IMR-90 (cell line): ENCODE measurements at regions not wholly inside any gene's neighbourhood (a gene's known extent, or its start where the extent isn't known, plus 50 kb on each side); places are given as distances from the start of the nearest gene placed in this dataset.

ENCODE experiments used
- ATAC-seq: fragments of 200-7000 bp; cut with Tn5 transposase; 2 replicates; pipeline ENCODE4 v1.9.1; 2020; ENCODE audit warnings: low read depth, mild to moderate bottlenecking, moderate library complexity
- BruUV-seq: library from RNA; stranded (reverse); fragments of 400-500 nt; replicated peaks from 2 replicates; lab custom pipeline; 2021; lab: Mats Ljungman, UMichigan
- CTCF ChIA-PET: fragments of 300-600 bp; formaldehyde crosslinking; extraction: SDS; loops from one replicate; lab custom pipeline; 2021; ENCODE audit warnings: antibody characterized with exemption; lab: Yijun Ruan, JAX
- POLR2A ChIA-PET: fragments of 300-600 bp; sonication (Branson Sonifier 250); formaldehyde crosslinking; loops from one replicate; lab custom pipeline; 2022; ENCODE audit warnings: antibody characterized with exemption; ENCODE audit not compliant: unreplicated experiment; lab: Charles Lee
- DNase-seq: peaks from one replicate; pipeline ENCODE4 v3.0.0; 2013
- H2AFZ ChIP-seq: replicated peaks from 2 replicates; pipeline ENCODE3; 2013; ENCODE audit warnings: low read length, mild to moderate bottlenecking; ENCODE audit not compliant: poor library complexity
- H2AK5ac ChIP-seq: 2 replicates; pipeline ENCODE4 v1.6.1; 2013; ENCODE audit warnings: low read depth, low read length, inconsistent platforms
- H2AK9ac ChIP-seq: replicated peaks from 2 replicates; pipeline ENCODE3; 2013; ENCODE audit warnings: mild to moderate bottlenecking, low read depth, low read length, moderate library complexity; ENCODE audit not compliant: poor library complexity
- H2BK120ac ChIP-seq: 2 replicates; pipeline ENCODE4 v1.6.1; 2013; ENCODE audit warnings: low read depth, low read length, inconsistent platforms
- H2BK15ac ChIP-seq: 3 replicates; pipeline ENCODE4 v1.6.1; 2013; ENCODE audit warnings: low read depth, low read length, inconsistent platforms
- H2BK20ac ChIP-seq: 2 replicates; pipeline ENCODE4 v1.6.1; 2013; ENCODE audit warnings: low read depth, mild to moderate bottlenecking, inconsistent platforms, low read length, moderate library complexity
- H2BK5ac ChIP-seq: 2 replicates; pipeline ENCODE4 v1.6.1; 2013; ENCODE audit warnings: mild to moderate bottlenecking, low read depth, low read length, inconsistent platforms; ENCODE audit not compliant: poor library complexity, severe bottlenecking
- H3K14ac ChIP-seq: replicated peaks from 2 replicates; pipeline ENCODE4 v1.6.1; 2013; ENCODE audit warnings: low read depth, low read length, inconsistent platforms
- H3K18ac ChIP-seq: 2 replicates; pipeline ENCODE4 v1.6.1; 2013; ENCODE audit warnings: low read depth, low read length, control low read depth
- H3K23ac ChIP-seq: 2 replicates; pipeline ENCODE4 v1.6.1; 2013; ENCODE audit warnings: low read depth, low read length, inconsistent platforms
- H3K27ac ChIP-seq: 2 replicates; pipeline ENCODE4 v1.5.1; 2013; ENCODE audit warnings: mild to moderate bottlenecking, control low read depth, low read length; ENCODE audit not compliant: insufficient read depth
- H3K27me3 ChIP-seq: 2 replicates; pipeline ENCODE4 v1.6.1; 2013; ENCODE audit warnings: low read length; ENCODE audit not compliant: control insufficient read depth, insufficient read depth
- H3K36me3 ChIP-seq: 2 replicates; pipeline ENCODE4 v1.6.1; 2013; ENCODE audit warnings: low read length, mixed read lengths; ENCODE audit not compliant: control insufficient read depth, insufficient read depth
- H3K4ac ChIP-seq: 2 replicates; pipeline ENCODE4 v1.6.1; 2013; ENCODE audit warnings: low read depth, low read length, inconsistent platforms
- H3K4me1 ChIP-seq: 2 replicates; pipeline ENCODE4 v1.6.1; 2013; ENCODE audit warnings: low read length, mixed read lengths; ENCODE audit not compliant: control insufficient read depth, insufficient read depth
- H3K4me2 ChIP-seq: 2 replicates; pipeline ENCODE4 v1.6.1; 2013; ENCODE audit warnings: low read depth, mild to moderate bottlenecking, control low read depth, low read length, moderate library complexity
- H3K4me3 ChIP-seq: 2 replicates; pipeline ENCODE4 v1.5.1; 2013; ENCODE audit warnings: low read depth, mild to moderate bottlenecking, control low read depth, low read length, moderate library complexity; ENCODE audit not compliant: insufficient read depth
- H3K56ac ChIP-seq: 2 replicates; pipeline ENCODE4 v1.6.1; 2013; ENCODE audit warnings: low read length, inconsistent platforms; ENCODE audit not compliant: insufficient read depth; ENCODE audit errors: extremely low read depth
- H3K79me1 ChIP-seq, 2 experiments: 2 replicates each; pipeline ENCODE4 v1.6.1; 2013; ENCODE audit warnings: low read length in 2 of 2, inconsistent platforms in 1 of 2, low read depth in 1 of 2
- H3K9ac ChIP-seq: 2 replicates; pipeline ENCODE4 v1.6.1; 2013; ENCODE audit warnings: low read depth, low read length, control low read depth
- H3K9me1 ChIP-seq: 2 replicates; pipeline ENCODE4 v1.6.1; 2013; ENCODE audit warnings: low read length, inconsistent platforms; ENCODE audit not compliant: insufficient read depth
- H3K9me3 ChIP-seq: 2 replicates; pipeline ENCODE4 v1.6.1; 2013; ENCODE audit warnings: low read length; ENCODE audit not compliant: control insufficient read depth, insufficient read depth
- H4K20me1 ChIP-seq: 2 replicates; pipeline ENCODE4 v1.6.1; 2013; ENCODE audit warnings: low read length, inconsistent platforms; ENCODE audit not compliant: insufficient read depth
- H4K5ac ChIP-seq: 2 replicates; pipeline ENCODE4 v1.6.1; 2013; ENCODE audit warnings: mild to moderate bottlenecking, low read depth, low read length, control low read depth
- H4K8ac ChIP-seq, 2 experiments: 2 replicates each; pipeline ENCODE4 v1.6.1; 2013; ENCODE audit warnings: low read depth in 2 of 2, low read length in 2 of 2, control low read depth in 1 of 2, inconsistent platforms in 1 of 2
- H4K91ac ChIP-seq: 2 replicates; pipeline ENCODE4 v1.6.1; 2013; ENCODE audit warnings: low read depth, low read length, inconsistent platforms; ENCODE audit not compliant: insufficient read depth
- ELK1 ChIP-seq: fragments of 150-350 bp; IDR thresholded peaks from 2 replicates; pipeline ENCODE4 v1.6.1; 2016; ENCODE audit warnings: low read depth, mild to moderate bottlenecking, low read length, moderate library complexity, borderline replicate concordance
- FOS ChIP-seq: fragments of 150-350 bp; IDR thresholded peaks from 2 replicates; pipeline ENCODE4 v1.6.1; 2016; ENCODE audit warnings: low read depth, low read length
- MAFK ChIP-seq: IDR thresholded peaks from 2 replicates; pipeline ENCODE4 v1.6.1; 2012; ENCODE audit warnings: low read depth, low read length, improper control_type of control experiment
- RAD21 ChIP-seq: IDR thresholded peaks from 2 replicates; pipeline ENCODE4 v1.6.1; 2012; ENCODE audit warnings: low read length, improper control_type of control experiment
- USF2 ChIP-seq: fragments of 150-350 bp; IDR thresholded peaks from 2 replicates; pipeline ENCODE4 v1.6.1; 2017; ENCODE audit warnings: mild to moderate bottlenecking, antibody characterized with exemption, low read length, low read depth
- WGBS, 2 experiments: methylation state at CpG; one replicate each; pipeline versions ENCODE4 v1.1.5 to v1.1.7; 2013; ENCODE audit warnings: missing lambda C conversion rate in 2 of 2; ENCODE audit not compliant: insufficient read length in 1 of 2; ENCODE audit errors: extremely low coverage in 2 of 2; 5-methylcytosine and 5-hydroxymethylcytosine counted together
- dilution Hi-C: fragments of 300-500 bp; cut with HindIII; formaldehyde crosslinking; loops from one replicate; pipeline ENCODE4 v1.14.3; 2018; ENCODE audit warnings: low sequenced_read_pairs; ENCODE audit not compliant: unreplicated experiment
- in situ Hi-C: fragments of 300-500 bp; cut with MboI; formaldehyde crosslinking; loops from 3 replicates; pipeline ENCODE4 v1.14.3; 2019; ENCODE audit warnings: low sequenced_read_pairs, inconsistent platforms, mixed read lengths
- intact Hi-C: fragments of 100-400 bp; cut with micrococcal nuclease; formaldehyde crosslinking; loops from 2 replicates; pipeline ENCODE4 v1.10.0; 2022

- no peak for TF ChIP-seq RAD21
- no peak for TF ChIP-seq ELK1
- TF ChIP-seq USF2 = no peak
- TF ChIP-seq FOS = no peak
- no peak for TF ChIP-seq MAFK
- Histone ChIP-seq H3K9me3 (no peaks in the 10 kb centered on the region), H3K4me2 (no peak overlapping the region), H2AK5ac (no peak overlapping the region), H3K79me1 (no peaks in the 10 kb centered on the region), H2BK20ac (no peak overlapping the region), H2BK120ac (no peak overlapping the region), H3K4me1 (no peaks in the 10 kb centered on the region), H3K27me3 (peaks cover 12% of the 10 kb centered on the region), H3K56ac (no peak overlapping the region), H4K8ac (no peak overlapping the region), H2AK9ac (no peak overlapping the region), H3K27ac (no peak overlapping the region), H3K18ac (no peak overlapping the region), H3K14ac (no peak overlapping the region), H3K9ac (no peak overlapping the region), H3K9me1 (no peaks in the 10 kb centered on the region), H2BK15ac (no peak overlapping the region), H2AFZ (no peak overlapping the region), H3K4me3 (no peak overlapping the region), H4K5ac (no peak overlapping the region), H3K4ac (no peak overlapping the region), H2BK5ac (no peak overlapping the region), H4K20me1 (no peaks in the 10 kb centered on the region), H4K91ac (no peak overlapping the region), H3K36me3 (no peaks in the 10 kb centered on the region), H3K23ac (no peak overlapping the region)
- WGBS, 2 experiments = no CpG with 5 or more reads among the region's 2 CpGs
- BruUV-seq = no TSS peak
- dilution Hi-C loops = no loop called here
- in situ Hi-C loops = no loop called here
- intact Hi-C loops = no loop called here
- ChIA-PET POLR2A (no interaction called here), CTCF (interaction anchor here (0.6 kb wide), 1 partner anchor 97 kb away, joined by 4 read pairs; no protein-coding TSS in a partner anchor)
- ATAC-seq = no peak
- peak; percentile 20 for DNase-seq
Observed at GRCh38 chr13:48879432-48879831, 96.3 kb upstream of the FNDC3A start.
